GM12874 (cell line): ENCODE measurements at regions not wholly inside any gene's neighbourhood (a gene's known extent, or its start where the extent isn't known, plus 50 kb on each side); places are given as distances from the start of the nearest gene placed in this dataset.

Source experiments
- TF ChIP-seq, protein P1 (sequence below): IDR thresholded peaks from 2 replicates; pipeline ENCODE4 v1.5.1; 2011; ENCODE audit warnings: low read depth, mild to moderate bottlenecking, control low read depth, low read length, moderate library complexity; ENCODE audit not compliant: insufficient read depth

DNA sequence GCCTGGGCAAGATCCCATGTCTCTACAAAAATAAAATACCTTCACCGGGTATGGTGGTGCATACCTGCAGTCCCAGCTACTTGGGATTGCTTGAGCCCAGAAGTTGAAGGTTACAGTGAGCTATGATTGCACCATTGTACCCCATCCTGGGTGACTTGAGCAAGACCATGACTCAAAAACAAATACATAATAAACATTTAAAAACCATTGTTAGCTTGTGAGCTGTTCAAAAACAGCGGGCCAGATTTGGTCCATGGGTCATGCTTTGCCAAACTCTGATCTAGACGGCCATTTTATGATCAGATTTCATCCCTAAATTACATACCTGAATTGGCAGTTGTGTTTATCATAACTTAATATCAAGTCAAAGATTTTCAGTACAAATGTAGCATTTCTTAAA, 76.0 kb upstream of the GPM6B start:
- TF ChIP-seq, protein P1, sequence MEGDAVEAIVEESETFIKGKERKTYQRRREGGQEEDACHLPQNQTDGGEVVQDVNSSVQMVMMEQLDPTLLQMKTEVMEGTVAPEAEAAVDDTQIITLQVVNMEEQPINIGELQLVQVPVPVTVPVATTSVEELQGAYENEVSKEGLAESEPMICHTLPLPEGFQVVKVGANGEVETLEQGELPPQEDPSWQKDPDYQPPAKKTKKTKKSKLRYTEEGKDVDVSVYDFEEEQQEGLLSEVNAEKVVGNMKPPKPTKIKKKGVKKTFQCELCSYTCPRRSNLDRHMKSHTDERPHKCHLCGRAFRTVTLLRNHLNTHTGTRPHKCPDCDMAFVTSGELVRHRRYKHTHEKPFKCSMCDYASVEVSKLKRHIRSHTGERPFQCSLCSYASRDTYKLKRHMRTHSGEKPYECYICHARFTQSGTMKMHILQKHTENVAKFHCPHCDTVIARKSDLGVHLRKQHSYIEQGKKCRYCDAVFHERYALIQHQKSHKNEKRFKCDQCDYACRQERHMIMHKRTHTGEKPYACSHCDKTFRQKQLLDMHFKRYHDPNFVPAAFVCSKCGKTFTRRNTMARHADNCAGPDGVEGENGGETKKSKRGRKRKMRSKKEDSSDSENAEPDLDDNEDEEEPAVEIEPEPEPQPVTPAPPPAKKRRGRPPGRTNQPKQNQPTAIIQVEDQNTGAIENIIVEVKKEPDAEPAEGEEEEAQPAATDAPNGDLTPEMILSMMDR, result no peak

DNA sequence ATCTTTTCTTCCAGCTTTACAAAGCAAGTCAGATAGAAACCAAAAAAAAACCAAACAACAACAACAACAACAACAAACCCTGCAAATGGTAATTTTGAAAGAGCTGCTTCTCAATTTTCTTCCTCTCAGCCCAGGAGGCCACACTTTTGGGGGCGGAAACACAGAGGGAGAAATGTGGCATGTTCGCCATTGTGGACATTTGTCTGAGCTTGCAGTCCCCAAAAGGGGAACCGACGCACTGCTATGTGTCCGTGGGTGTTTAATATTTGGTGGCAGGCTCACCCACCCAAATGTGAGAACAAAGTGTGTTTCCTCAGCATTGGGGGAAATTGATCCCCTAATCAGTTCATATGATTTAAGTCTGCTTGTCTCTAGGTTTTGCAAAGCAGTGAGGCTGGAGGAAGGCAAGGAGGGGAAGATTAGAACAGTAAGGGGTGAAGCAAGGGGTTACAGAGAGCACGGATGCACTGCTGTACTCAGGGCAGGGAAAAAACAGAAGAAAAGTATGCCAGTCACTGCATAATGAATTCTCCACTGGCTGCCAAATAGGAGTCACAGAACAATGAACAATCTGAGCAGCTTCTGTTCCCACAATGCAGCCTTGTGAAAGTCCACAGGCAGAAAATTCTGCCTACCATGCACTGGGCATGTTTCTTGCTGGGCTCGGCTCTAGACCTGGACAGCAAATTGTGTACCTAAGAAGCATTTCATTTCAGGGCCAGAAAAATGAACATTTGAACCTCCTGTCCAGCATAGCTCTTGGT, 74.7 kb upstream of the GPM6B start:
- TF ChIP-seq, protein P1, result no peak

DNA sequence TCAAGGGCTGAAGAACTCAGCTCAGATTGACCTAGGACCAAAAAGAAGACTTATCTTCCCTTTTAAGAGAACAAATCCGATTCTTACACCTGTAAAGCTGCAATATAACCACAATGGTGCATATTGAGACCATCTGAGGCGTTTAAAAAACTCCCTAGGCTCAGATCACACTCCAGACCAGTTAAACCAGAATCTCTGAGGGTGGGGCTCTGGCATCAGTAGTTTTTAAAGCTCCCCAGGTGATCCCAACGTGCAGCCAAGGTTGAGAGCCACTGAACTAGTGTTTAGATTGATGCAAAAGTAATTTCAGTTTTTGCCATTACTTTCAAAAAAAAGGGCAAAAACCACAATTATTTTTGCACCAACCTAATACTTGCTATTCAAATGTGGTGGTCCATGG, 73.9 kb upstream of the GPM6B start:
- TF ChIP-seq, protein P1, result no peak

DNA sequence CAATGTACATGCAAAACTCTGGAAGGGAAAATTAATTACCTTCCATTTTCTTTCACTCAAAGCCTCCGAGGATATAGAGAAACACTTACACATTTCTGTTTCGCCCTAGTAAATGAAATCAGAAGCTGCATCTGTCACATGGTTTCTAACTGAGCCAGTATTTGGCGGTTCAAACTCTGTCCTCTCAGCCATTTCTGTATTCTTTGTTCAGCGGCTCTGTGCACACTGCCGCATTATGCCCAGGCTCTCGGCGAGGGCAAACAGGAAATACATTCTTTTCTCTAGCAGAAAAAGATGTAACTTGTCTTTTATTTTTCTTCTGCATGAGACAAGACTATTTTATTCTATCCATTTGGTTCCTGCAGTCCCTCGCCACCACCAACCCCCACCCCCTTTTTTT, 71.4 kb upstream of the GPM6B start:
- TF ChIP-seq, protein P1, result no peak

DNA sequence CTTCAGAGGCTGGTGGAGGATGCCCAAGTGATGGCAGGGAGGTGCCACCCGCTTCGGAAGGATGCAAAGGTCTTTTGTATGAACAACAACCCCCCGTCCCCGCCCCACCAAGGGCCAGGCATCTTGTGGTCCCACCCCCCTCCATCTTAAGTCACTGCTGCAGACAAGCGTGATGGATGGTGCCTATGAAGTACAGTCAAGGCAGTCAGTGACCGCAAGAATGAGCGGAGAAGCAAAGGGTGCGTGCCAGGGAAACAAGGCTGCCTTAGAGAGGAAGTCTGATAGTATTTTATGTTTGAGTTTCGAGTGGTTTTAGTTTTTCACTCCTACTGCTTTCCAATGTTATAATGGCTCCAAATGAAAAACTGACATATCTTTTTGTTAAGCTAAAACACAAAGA, 68.7 kb upstream of the GPM6B start:
- TF ChIP-seq, protein P1, result no peak

DNA sequence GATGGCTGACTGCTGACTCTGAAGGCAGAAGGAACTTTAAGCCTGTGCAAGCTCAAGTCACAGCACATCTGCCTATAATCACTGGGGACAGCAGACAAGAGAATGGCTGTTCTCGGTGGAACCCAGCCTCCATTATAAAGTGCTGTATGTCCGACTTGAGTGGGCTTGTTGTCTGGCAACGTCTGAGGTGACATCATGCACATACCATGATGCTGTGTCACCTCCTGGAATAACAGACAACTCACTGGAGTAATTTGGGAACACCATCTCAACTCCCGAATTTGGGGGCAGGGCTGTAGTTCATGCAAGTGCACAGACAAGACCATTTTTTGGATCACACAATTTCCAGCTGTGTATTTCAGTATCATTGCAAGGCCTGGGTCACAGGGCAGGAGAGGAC, 59.8 kb upstream of the GPM6B start:
- TF ChIP-seq, protein P1, result no peak

DNA sequence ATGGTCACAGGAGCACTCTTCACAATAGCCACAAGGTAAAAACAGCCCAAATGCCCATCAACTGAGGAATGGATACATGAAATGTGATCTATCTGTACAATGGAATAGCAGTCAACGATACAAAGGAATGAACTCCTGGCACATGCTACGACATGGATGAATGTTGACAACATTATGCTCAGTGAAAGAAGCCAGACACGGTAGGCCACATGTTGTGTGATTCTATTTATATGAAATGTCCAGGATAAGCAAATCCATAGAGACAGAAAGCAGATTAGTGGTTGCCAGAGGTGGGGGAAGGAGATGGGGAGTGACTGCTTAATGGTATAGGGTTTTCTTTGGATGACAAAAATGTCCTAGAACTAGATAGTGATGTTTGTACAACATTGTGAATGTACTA, 58.7 kb upstream of the GPM6B start:
- TF ChIP-seq, protein P1, result no peak
